GM12801 (cell line): ENCODE measurements at regions not wholly inside any gene's neighbourhood (a gene's known extent, or its start where the extent isn't known, plus 50 kb on each side); places are given as distances from the start of the nearest gene placed in this dataset.

Source experiments
- TF ChIP-seq, protein P1 (sequence below): IDR thresholded peaks from one replicate; pipeline ENCODE4 v1.5.1; 2011; ENCODE audit warnings: control low read depth; ENCODE audit not compliant: insufficient read length; ENCODE audit errors: extremely low read depth

DNA sequence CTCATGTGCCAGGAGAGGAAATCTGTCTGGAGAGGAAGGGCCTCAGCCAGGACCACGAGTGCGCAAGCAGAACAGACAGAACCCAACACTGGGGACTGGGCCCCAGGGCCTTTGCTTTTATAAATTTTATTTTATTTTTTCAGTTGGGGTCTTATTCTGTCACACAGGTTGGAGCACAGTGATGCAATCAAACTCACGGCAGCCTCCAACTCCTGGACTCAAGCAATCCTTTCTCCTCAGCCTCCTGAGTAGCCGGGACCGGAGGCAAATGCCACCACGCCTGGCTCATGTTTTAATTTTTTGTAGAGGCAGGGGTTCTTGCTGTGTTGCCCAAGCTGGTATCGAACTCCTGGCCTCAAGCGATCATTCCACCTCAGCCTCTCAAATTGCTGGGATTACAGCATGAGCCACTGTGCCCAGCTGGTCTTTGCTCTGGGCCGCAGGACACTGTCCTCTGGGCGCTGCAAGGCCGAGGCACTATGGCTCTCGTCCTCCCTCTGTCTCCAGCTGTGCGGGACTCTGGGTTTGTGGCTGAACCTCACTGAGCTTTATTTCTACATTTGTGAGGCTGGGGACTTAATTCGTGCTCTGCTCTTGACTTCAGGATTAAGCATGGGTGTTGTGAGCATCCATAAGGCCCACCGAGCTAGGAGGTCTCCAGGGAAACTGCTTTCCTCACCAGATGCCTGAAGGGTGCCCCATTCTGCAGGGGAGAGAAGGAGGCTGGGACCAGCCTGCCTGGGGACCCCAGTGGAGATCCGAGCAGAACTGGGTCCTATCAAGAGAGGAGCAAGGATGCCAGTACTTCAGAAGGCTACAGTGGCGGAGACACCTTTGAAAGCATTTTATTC, 144.2 kb upstream of the VSTM2B start:
- TF ChIP-seq, protein P1, sequence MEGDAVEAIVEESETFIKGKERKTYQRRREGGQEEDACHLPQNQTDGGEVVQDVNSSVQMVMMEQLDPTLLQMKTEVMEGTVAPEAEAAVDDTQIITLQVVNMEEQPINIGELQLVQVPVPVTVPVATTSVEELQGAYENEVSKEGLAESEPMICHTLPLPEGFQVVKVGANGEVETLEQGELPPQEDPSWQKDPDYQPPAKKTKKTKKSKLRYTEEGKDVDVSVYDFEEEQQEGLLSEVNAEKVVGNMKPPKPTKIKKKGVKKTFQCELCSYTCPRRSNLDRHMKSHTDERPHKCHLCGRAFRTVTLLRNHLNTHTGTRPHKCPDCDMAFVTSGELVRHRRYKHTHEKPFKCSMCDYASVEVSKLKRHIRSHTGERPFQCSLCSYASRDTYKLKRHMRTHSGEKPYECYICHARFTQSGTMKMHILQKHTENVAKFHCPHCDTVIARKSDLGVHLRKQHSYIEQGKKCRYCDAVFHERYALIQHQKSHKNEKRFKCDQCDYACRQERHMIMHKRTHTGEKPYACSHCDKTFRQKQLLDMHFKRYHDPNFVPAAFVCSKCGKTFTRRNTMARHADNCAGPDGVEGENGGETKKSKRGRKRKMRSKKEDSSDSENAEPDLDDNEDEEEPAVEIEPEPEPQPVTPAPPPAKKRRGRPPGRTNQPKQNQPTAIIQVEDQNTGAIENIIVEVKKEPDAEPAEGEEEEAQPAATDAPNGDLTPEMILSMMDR = no peak

DNA sequence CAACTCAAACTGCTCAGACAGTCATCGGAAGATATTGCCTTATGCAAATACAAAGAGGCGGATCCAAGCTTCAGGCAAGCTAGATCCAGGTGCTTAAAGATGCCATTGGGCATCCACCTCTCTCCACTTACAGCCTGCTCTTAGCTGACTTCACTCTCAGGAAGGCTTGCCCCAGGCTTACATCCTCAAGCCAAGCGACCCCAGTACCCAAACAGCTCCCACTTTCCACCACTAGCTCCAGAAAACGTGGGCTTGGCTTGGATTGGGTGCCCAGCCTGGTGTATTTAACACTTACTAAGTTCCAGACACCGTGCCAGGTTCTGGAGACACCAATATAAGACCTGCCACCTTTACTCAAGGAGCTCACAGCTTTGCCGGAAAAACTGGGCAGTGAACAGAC, 142.1 kb upstream of the VSTM2B start:
- TF ChIP-seq, protein P1 = no peak

DNA sequence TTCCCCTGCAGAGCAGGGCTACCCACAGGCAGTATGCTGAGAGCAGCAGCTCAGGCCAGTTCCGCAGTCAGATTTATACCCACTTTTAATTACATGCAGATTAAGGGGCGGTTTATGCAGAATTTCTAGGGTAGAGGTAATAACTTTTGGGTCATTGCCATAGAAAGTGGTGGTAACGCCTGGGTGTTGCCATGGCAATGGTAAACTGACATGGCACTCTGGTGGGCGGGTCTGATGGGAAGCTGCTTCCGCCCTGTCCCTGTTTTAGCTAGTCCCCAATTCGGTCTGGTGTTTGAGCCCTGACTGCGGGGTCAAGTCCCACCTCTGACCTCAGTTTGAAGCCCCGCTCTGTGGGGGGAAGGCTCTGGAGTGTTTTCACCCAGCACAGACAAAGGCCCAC, 141.1 kb upstream of the VSTM2B start:
- TF ChIP-seq, protein P1 = no peak

DNA sequence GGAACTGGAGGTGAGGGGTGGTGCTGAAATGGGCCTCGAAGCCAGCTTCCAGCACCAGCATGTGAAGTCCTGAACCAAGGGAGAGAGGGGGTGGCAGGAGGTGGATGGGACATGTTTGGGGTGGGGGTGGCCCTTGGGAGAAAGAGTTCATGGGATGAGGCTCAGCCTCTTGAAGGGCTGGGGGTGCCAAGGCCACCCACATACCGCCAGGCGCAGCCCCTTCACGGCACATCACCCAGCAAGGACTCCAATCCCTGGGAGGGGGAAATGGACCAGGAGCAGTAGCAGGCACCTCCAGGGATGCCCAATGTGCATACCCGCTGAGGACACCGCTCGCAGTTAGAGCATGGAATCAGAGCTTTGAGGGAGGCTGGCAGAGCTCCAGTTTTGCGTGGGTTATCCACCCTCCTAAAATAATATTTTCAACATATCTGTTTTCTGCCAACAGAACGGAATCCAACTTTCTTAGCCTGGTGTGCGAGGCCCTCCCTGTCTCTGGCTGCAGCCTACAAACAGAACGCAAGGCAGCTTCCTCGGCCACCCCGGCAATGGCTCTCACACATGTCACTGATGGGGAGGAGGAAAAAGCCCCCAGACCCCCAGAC, 140.5 kb upstream of the VSTM2B start:
- TF ChIP-seq, protein P1 = no peak

DNA sequence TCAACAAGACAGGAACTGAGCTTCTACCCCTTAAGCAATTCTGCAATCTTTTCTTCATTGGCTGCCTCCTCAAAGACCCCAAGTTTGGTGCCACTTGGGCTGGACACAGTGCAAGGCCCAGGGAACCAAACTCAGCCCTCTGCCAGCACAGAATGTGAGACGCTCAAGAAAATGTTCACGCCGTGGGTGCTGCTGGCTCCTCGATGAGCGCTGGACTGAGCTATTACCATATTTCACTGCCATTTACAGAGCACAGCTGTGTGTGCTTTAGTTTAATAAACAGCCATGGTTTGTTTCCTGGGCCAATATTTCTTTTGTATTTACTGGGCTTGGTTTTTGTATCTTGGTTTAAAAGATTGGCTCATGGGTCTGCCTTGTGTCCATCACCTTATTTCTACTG, 138.8 kb upstream of the VSTM2B start:
- TF ChIP-seq, protein P1 = no peak

DNA sequence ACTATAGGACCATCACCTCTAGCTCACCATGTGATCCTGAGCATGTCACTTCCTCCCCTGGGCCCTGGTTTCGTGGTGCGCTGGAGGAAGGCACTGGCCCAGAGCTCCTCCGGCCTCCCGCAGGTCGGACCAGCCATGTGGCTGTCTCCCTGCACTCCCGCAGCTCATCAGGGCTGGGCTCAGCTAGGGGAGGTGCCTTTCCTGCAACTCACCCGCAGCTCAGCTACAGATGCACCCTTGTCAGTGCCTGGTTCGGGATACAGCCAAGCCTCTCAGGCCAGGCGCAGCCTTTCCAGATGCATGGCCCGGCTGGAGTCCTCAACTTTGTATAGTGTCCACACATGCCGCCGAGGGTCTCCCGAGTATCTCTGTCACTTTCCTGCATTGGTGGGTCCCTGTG, 138.2 kb upstream of the VSTM2B start:
- TF ChIP-seq, protein P1 = no peak

DNA sequence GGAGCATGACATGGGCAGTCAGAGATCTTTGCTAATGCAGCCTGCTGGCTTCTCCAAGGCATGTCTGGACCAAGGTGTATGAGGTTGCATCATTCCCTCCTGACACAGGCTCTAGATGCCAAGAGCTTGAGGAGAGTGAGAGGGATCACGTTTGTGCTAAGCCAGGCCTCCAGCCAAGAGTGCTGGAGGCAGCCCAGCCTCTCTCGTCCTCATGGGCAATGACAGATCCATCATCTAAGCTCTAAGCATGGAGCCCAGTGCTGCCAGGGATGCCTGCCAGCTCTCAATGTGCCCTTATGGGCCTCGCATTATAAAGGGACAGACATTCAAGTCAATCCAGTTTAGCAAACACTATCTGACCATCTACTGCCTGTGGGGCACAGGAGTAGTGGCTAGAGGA, 136.3 kb upstream of the VSTM2B start:
- TF ChIP-seq, protein P1 = no peak
